ENCODE measurements at regions not wholly inside any gene's neighbourhood (a gene's known extent, or its start where the extent isn't known, plus 50 kb on each side); places are given as distances from the start of the nearest gene placed in this dataset.

DNA sequence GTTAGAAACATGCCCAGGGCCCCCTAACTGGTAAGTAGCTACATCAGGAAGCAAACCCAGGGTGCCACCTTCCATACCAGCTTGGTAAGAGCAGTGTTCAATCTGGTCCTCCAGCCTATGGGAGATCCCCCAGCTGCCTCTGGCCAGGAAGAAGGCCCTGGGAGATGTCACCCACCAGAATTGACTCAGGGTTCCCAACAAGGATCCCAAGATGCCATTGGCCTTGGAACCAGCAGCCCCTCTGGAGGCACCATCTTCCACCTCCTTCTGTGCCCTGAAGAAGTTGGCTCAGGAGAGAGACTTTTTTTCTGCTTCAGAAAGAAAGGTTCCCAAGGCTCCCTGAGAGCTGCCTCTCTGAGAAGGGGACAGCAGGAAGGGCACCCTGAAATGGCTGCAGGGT lies 56.6 kb upstream of the IL17B start:
- Histone ChIP-seq H3K79me2 (ENCODE audit: insufficient read depth) (no peaks in the 10 kb centered on the region), H3K4me3 (ENCODE audit: low read depth in 2 of 2, low read length in 1 of 2) (no peak overlapping the region), H3K36me3 (replicated peaks in 1 of 2; ENCODE audit: control insufficient read depth in 1 of 2, insufficient read depth in 2 of 2, low read length in 1 of 2) (peaks cover 0 to 10% of the 10 kb centered on the region in 2 experiments), H3K9me3 (no peaks in the 10 kb centered on the region), H3K4me1 (ENCODE audit: control insufficient read depth in 1 of 2, insufficient read depth in 2 of 2, low read depth in 1 of 2, low read length in 1 of 2) (peaks cover 0 to 24% of the 10 kb centered on the region in 2 experiments; a peak in 1 of 4 replicates), H4K20me1 (ENCODE audit: insufficient read depth) (no peaks in the 10 kb centered on the region), H3K4me2 (no peak overlapping the region), H3K9me2 (no peaks in the 10 kb centered on the region), H3K27me3 (ENCODE audit: insufficient read depth) (no peaks in the 10 kb centered on the region), H3K27ac (ENCODE audit: low read depth in 2 of 2, low read length in 1 of 2) (no peak overlapping the region), H3F3A (replicated peaks; ENCODE audit: insufficient read depth) (peaks cover 42% of the 10 kb centered on the region), H3K9ac (no peak overlapping the region), H2AFZ (ENCODE audit: low read depth) (no peak overlapping the region; the same call in 1 of the 2 replicates)
- ChIA-PET POLR2A (interaction anchor here (1.4 to 4.7 kb wide), 4 partner anchors 13 to 130 kb away, joined by 4 to 49 read pairs (median 23); no protein-coding TSS in a partner anchor), CTCF (interaction anchor here (0.9 to 52.5 kb wide), 21 partner anchors 9 to 299 kb away, joined by 3 to 1751 read pairs (median 9); partner anchors contain the start of genes CSNK1A1, IL17B and PCYOX1L)
- no peak for TF ChIP-seq NFIC (IDR thresholded peaks at IDR 0.05; ENCODE audit: borderline replicate concordance)
- TF ChIP-seq TEAD4 (IDR thresholded peaks at IDR 0.05; ENCODE audit: borderline replicate concordance, insufficient read depth), result no peak
- no peak for TF ChIP-seq CHD2 (IDR thresholded peaks at IDR 0.05; ENCODE audit: low read length, partially characterized antibody)
- TF ChIP-seq MEF2A (IDR thresholded peaks at IDR 0.05; ENCODE audit: borderline replicate concordance, low read depth), result no peak
- DNase-seq, result no peak

DNA sequence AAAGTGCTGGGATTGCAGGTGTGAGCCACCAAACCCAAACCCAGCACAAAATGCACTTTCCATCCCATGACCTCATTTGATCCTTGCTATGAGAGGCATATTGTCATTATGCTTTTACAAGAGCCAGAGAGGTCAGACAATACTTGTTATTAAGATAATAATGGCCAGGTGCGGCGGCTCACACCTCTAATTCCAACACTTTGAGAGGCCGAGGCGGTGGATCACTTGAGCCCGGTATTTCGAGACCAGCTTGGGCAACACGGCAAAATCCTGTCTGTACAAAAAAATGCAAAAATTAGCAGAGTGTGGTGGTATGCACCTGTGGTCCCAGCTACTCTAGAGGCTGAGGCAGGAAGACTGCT lies 55.9 kb upstream of the IL17B start:
- Histone ChIP-seq H3K4me2 (no peak overlapping the region), H4K20me1 (ENCODE audit: insufficient read depth) (no peaks in the 10 kb centered on the region), H3K4me3 (ENCODE audit: low read depth in 2 of 2, low read length in 1 of 2) (no peak overlapping the region), H3K27me3 (ENCODE audit: insufficient read depth) (no peaks in the 10 kb centered on the region), H3K79me2 (ENCODE audit: insufficient read depth) (no peaks in the 10 kb centered on the region), H3K4me1 (ENCODE audit: control insufficient read depth in 1 of 2, insufficient read depth in 2 of 2, low read depth in 1 of 2, low read length in 1 of 2) (peaks cover 0 to 23% of the 10 kb centered on the region in 2 experiments; a peak in 1 of 4 replicates), H2AFZ (ENCODE audit: low read depth) (no peak overlapping the region), H3K9me3 (no peaks in the 10 kb centered on the region), H3F3A (replicated peaks; ENCODE audit: insufficient read depth) (peaks cover 48% of the 10 kb centered on the region), H3K9me2 (no peaks in the 10 kb centered on the region), H3K27ac (ENCODE audit: low read depth in 2 of 2, low read length in 1 of 2) (no peak overlapping the region), H3K9ac (no peak overlapping the region), H3K36me3 (replicated peaks in 1 of 2; ENCODE audit: control insufficient read depth in 1 of 2, insufficient read depth in 2 of 2, low read length in 1 of 2) (peaks cover 0 to 16% of the 10 kb centered on the region in 2 experiments)
- ChIA-PET CTCF (interaction anchor here (0.6 to 52.5 kb wide), 36 partner anchors 9 to 703 kb away, joined by 3 to 1751 read pairs (median 5); partner anchors contain the start of genes CSNK1A1, IL17B and PCYOX1L), POLR2A (interaction anchor here (1.1 to 4.7 kb wide), 8 partner anchors 12 to 146 kb away, joined by 3 to 49 read pairs (median 5); partner anchors contain the start of genes ARHGEF37 and CSNK1A1)
- no peak for DNase-seq
- WGBS (ENCODE audit: low lambda C conversion rate), result 91% methylated on average over 7 of the region's 7 CpGs
- TF ChIP-seq TCF12 (IDR thresholded peaks at IDR 0.05) (no peak), YY1 (IDR thresholded peaks at IDR 0.05; ENCODE audit: low read depth) (no peak), RCOR1 (IDR thresholded peaks at IDR 0.05; ENCODE audit: low read length) (no peak), GABPA (IDR thresholded peaks at IDR 0.05; ENCODE audit: low read depth) (no peak), POLR2AphosphoS5 (IDR thresholded peaks at IDR 0.05; ENCODE audit: low read depth, low read length) (no peak), NRF1 (IDR thresholded peaks at IDR 0.05; ENCODE audit: low read depth, low read length) (no peak), ELF1 (IDR thresholded peaks at IDR 0.05) (no peak), FOXM1 (IDR thresholded peaks at IDR 0.05; ENCODE audit: low read depth) (no peak), MEF2A (IDR thresholded peaks at IDR 0.05; ENCODE audit: borderline replicate concordance, low read depth) (no peak), RXRA (IDR thresholded peaks at IDR 0.05; ENCODE audit: borderline replicate concordance, low read depth) (no peak), TEAD4 (IDR thresholded peaks at IDR 0.05; ENCODE audit: borderline replicate concordance, insufficient read depth) (no peak), RFX5 (IDR thresholded peaks at IDR 0.05; ENCODE audit: low read length) (no peak), FOSL2 (IDR thresholded peaks at IDR 0.05; ENCODE audit: borderline replicate concordance, low read depth) (no peak), EP300 (IDR thresholded peaks at IDR 0.05; ENCODE audit: borderline replicate concordance in 1 of 2, low read depth in 1 of 2, low read length in 1 of 2) (no peak), RAD21 (IDR thresholded peaks at IDR 0.05; ENCODE audit: low read length) (no peak)
- TF ChIP-seq, protein P1, sequence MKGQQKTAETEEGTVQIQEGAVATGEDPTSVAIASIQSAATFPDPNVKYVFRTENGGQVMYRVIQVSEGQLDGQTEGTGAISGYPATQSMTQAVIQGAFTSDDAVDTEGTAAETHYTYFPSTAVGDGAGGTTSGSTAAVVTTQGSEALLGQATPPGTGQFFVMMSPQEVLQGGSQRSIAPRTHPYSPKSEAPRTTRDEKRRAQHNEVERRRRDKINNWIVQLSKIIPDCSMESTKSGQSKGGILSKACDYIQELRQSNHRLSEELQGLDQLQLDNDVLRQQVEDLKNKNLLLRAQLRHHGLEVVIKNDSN (IDR thresholded peaks at IDR 0.05; ENCODE audit: borderline replicate concordance, low read depth), result no peak
- TF ChIP-seq, protein P2, sequence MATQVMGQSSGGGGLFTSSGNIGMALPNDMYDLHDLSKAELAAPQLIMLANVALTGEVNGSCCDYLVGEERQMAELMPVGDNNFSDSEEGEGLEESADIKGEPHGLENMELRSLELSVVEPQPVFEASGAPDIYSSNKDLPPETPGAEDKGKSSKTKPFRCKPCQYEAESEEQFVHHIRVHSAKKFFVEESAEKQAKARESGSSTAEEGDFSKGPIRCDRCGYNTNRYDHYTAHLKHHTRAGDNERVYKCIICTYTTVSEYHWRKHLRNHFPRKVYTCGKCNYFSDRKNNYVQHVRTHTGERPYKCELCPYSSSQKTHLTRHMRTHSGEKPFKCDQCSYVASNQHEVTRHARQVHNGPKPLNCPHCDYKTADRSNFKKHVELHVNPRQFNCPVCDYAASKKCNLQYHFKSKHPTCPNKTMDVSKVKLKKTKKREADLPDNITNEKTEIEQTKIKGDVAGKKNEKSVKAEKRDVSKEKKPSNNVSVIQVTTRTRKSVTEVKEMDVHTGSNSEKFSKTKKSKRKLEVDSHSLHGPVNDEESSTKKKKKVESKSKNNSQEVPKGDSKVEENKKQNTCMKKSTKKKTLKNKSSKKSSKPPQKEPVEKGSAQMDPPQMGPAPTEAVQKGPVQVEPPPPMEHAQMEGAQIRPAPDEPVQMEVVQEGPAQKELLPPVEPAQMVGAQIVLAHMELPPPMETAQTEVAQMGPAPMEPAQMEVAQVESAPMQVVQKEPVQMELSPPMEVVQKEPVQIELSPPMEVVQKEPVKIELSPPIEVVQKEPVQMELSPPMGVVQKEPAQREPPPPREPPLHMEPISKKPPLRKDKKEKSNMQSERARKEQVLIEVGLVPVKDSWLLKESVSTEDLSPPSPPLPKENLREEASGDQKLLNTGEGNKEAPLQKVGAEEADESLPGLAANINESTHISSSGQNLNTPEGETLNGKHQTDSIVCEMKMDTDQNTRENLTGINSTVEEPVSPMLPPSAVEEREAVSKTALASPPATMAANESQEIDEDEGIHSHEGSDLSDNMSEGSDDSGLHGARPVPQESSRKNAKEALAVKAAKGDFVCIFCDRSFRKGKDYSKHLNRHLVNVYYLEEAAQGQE (IDR thresholded peaks at IDR 0.05; ENCODE audit: low read depth, low read length), result no peak
- TF ChIP-seq, protein P3, sequence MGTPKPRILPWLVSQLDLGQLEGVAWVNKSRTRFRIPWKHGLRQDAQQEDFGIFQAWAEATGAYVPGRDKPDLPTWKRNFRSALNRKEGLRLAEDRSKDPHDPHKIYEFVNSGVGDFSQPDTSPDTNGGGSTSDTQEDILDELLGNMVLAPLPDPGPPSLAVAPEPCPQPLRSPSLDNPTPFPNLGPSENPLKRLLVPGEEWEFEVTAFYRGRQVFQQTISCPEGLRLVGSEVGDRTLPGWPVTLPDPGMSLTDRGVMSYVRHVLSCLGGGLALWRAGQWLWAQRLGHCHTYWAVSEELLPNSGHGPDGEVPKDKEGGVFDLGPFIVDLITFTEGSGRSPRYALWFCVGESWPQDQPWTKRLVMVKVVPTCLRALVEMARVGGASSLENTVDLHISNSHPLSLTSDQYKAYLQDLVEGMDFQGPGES (IDR thresholded peaks at IDR 0.05; ENCODE audit: low read depth, low read length), result no peak
